H1 (cell line): ENCODE measurements at regions not wholly inside any gene's neighbourhood (a gene's known extent, or its start where the extent isn't known, plus 50 kb on each side); places are given as distances from the start of the nearest gene placed in this dataset.

Source experiments
- CTCF ChIA-PET: fragments of 300-600 bp; sonication (Branson Sonifier 250); formaldehyde crosslinking; loops from one replicate; lab custom pipeline; 2021; ENCODE audit not compliant: partially characterized antibody; lab: Charles Lee
- POLR2A ChIA-PET: fragments of 300-600 bp; sonication (Branson Sonifier 250); formaldehyde crosslinking; loops from one replicate; lab custom pipeline; 2021; ENCODE audit warnings: inconsistent platforms; ENCODE audit not compliant: partially characterized antibody; lab: Charles Lee
- DNase-seq, 2 experiments: peaks; one replicate each; pipeline versions ENCODE4 v3.0.0 to v3.0.0-alpha.2; 2010 to 2022; ENCODE audit warnings: low spot score in 2 of 2, low read depth in 1 of 2, mixed read lengths in 1 of 2
- FAIRE-seq: peaks from 2 replicates; lab custom pipeline; 2011; peaks lifted over from hg19 to GRCh38; lab: Jason Lieb, UNC
- H2AFZ ChIP-seq: 2 replicates; pipeline ENCODE4 v1.8.1; 2012; ENCODE audit warnings: low read length, inconsistent platforms
- H2AK5ac ChIP-seq: 2 replicates; pipeline ENCODE4 v1.6.1; 2013; ENCODE audit warnings: low read depth, low read length
- H2BK120ac ChIP-seq: replicated peaks from 2 replicates; pipeline ENCODE3; 2013; ENCODE audit warnings: low read depth, low read length, inconsistent platforms
- H2BK12ac ChIP-seq: 2 replicates; pipeline ENCODE4 v1.6.1; 2013; ENCODE audit warnings: low read depth, low read length
- H2BK15ac ChIP-seq: 2 replicates; pipeline ENCODE4 v1.6.1; 2013; ENCODE audit warnings: low read length
- H2BK20ac ChIP-seq: 2 replicates; pipeline ENCODE4 v1.6.1; 2013; ENCODE audit warnings: low read length
- H2BK5ac ChIP-seq: 2 replicates; pipeline ENCODE4 v1.6.1; 2013; ENCODE audit warnings: low read depth, low read length
- H3K14ac ChIP-seq: 2 replicates; pipeline ENCODE4 v1.6.1; 2013; ENCODE audit warnings: inconsistent platforms; ENCODE audit not compliant: insufficient read length
- H3K18ac ChIP-seq: 2 replicates; pipeline ENCODE4 v1.6.1; 2013; ENCODE audit warnings: low read length; ENCODE audit errors: extremely low read depth
- H3K23ac ChIP-seq: 2 replicates; pipeline ENCODE4 v1.6.1; 2013; ENCODE audit warnings: inconsistent platforms; ENCODE audit not compliant: insufficient read length
- H3K23me2 ChIP-seq: 2 replicates; pipeline ENCODE4 v1.6.1; 2013; ENCODE audit warnings: low read depth, low read length
- H3K27ac ChIP-seq: 2 replicates; pipeline ENCODE4 v1.6.1; 2011; ENCODE audit warnings: low read depth, low read length, inconsistent platforms
- H3K27me3 ChIP-seq, 4 experiments: replicated peaks in 1 of 4; 1 replicate in 1 of 4; 2 replicates in 3 of 4; pipeline versions ENCODE4 v1.6.1 to v1.8.1; 2011 to 2013; ENCODE audit warnings: low read length in 3 of 4, mild to moderate bottlenecking in 3 of 4, inconsistent platforms in 2 of 4, mixed read lengths in 2 of 4, moderate library complexity in 1 of 4; ENCODE audit not compliant: control insufficient read depth in 3 of 4, insufficient read depth in 3 of 4; ENCODE audit errors: extremely low read depth in 1 of 4
- H3K36me3 ChIP-seq, 4 experiments: 2 replicates each; pipeline versions ENCODE4 v1.6.1 to v1.8.1; 2011 to 2013; ENCODE audit warnings: mild to moderate bottlenecking in 4 of 4, low read length in 3 of 4, moderate library complexity in 2 of 4, control low read depth in 1 of 4, inconsistent platforms in 1 of 4; ENCODE audit not compliant: insufficient read depth in 4 of 4, control insufficient read depth in 2 of 4
- H3K4ac ChIP-seq: replicated peaks from 2 replicates; pipeline ENCODE3; 2013; ENCODE audit warnings: low read length, low read depth, mixed read lengths, inconsistent platforms; ENCODE audit not compliant: insufficient read length
- H3K4me1 ChIP-seq, 4 experiments: replicated peaks in 1 of 4; 1 replicate in 1 of 4; 2 replicates in 3 of 4; pipeline versions ENCODE4 v1.6.1 to v1.8.1; 2011 to 2013; ENCODE audit warnings: low read length in 3 of 4, inconsistent platforms in 2 of 4, mixed read lengths in 1 of 4; ENCODE audit not compliant: insufficient read depth in 4 of 4, control insufficient read depth in 3 of 4
- H3K4me2 ChIP-seq, 2 experiments: 2 replicates each; pipeline versions ENCODE4 v1.6.1 to v1.8.1; 2011 to 2013; ENCODE audit warnings: low read depth in 2 of 2, low read length in 2 of 2, control low read depth in 1 of 2, inconsistent platforms in 1 of 2, mild to moderate bottlenecking in 1 of 2; ENCODE audit not compliant: insufficient read depth in 1 of 2
- H3K4me3 ChIP-seq, 4 experiments: fragments of 200-600, 300-600 bp in 1 of 4; sonication (generic), shearing (Covaris generic), sonication (Bioruptor Twin) in 1 of 4; 2 replicates each; pipeline versions ENCODE4 v1.5.1 to v1.8.1; 2011 to 2016; ENCODE audit warnings: low read length in 4 of 4, low read depth in 3 of 4, control low read depth in 2 of 4, inconsistent platforms in 2 of 4, mild to moderate bottlenecking in 2 of 4, mixed read lengths in 1 of 4, moderate library complexity in 1 of 4; ENCODE audit not compliant: insufficient read depth in 2 of 4; ENCODE audit errors: extremely low read depth in 1 of 4
- H3K56ac ChIP-seq: replicated peaks from 2 replicates; pipeline ENCODE3; 2013; ENCODE audit warnings: low read depth, mild to moderate bottlenecking, mixed read lengths, low read length, inconsistent platforms; ENCODE audit not compliant: insufficient read length
- H3K79me1 ChIP-seq: 2 replicates; pipeline ENCODE4 v1.6.1; 2013; ENCODE audit warnings: low read depth, low read length, control low read depth
- H3K79me2 ChIP-seq, 2 experiments: 2 replicates each; pipeline versions ENCODE4 v1.6.1 to v1.8.1; 2012 to 2013; ENCODE audit warnings: low read length in 2 of 2, mild to moderate bottlenecking in 2 of 2, inconsistent platforms in 1 of 2; ENCODE audit not compliant: insufficient read depth in 2 of 2, control insufficient read depth in 1 of 2
- H3K9ac ChIP-seq, 4 experiments: replicated peaks in 1 of 4; 1 replicate in 1 of 4; 2 replicates in 3 of 4; pipeline versions ENCODE4 v1.6.1 to v1.8.1; 2011 to 2013; ENCODE audit warnings: low read depth in 3 of 4, low read length in 3 of 4, control low read depth in 2 of 4, mild to moderate bottlenecking in 2 of 4, moderate library complexity in 2 of 4, inconsistent platforms in 1 of 4; ENCODE audit errors: extremely low read depth in 1 of 4
- H3K9me3 ChIP-seq, 2 experiments: 2 replicates each; pipeline versions ENCODE4 v1.6.1 to v1.8.1; 2012 to 2013; ENCODE audit warnings: mild to moderate bottlenecking in 2 of 2, moderate library complexity in 2 of 2, control low read depth in 1 of 2, inconsistent platforms in 1 of 2, low read depth in 1 of 2, low read length in 1 of 2, mixed read lengths in 1 of 2; ENCODE audit not compliant: insufficient read depth in 2 of 2
- H4K20me1 ChIP-seq, 2 experiments: replicated peaks in 1 of 2; 2 replicates each; pipeline versions ENCODE3 to v1.8.1; 2011 to 2013; ENCODE audit warnings: inconsistent platforms in 2 of 2, low read length in 2 of 2, mild to moderate bottlenecking in 1 of 2; ENCODE audit not compliant: insufficient read depth in 2 of 2, control insufficient read depth in 1 of 2
- H4K5ac ChIP-seq: 2 replicates; pipeline ENCODE4 v1.6.1; 2013; ENCODE audit warnings: low read length, low read depth, mixed read lengths, inconsistent platforms; ENCODE audit not compliant: insufficient read length
- H4K8ac ChIP-seq: 2 replicates; pipeline ENCODE4 v1.8.0; 2013; ENCODE audit warnings: mild to moderate bottlenecking, moderate library complexity, low read length, inconsistent platforms; ENCODE audit not compliant: insufficient read depth; ENCODE audit errors: extremely low read depth
- H4K91ac ChIP-seq: replicated peaks from 2 replicates; pipeline ENCODE3; 2013; ENCODE audit warnings: low read length, mixed read lengths, inconsistent platforms; ENCODE audit not compliant: insufficient read length
- CHD2 ChIP-seq: IDR thresholded peaks from 2 replicates; pipeline ENCODE4 v1.6.1; 2012; ENCODE audit warnings: low read length, improper control_type of control experiment
- KDM1A ChIP-seq: fragments of 200-600, 300-600 bp; sonication (generic); IDR thresholded peaks from 2 replicates; pipeline ENCODE4 v1.7.1; 2016; ENCODE audit warnings: mild to moderate bottlenecking, low read length, borderline replicate concordance
- MAX ChIP-seq: IDR thresholded peaks from 2 replicates; pipeline ENCODE4 v1.6.1; 2012; ENCODE audit warnings: inconsistent platforms
- RBBP5 ChIP-seq: IDR thresholded peaks from 2 replicates; pipeline ENCODE4 v1.7.1; 2012; ENCODE audit warnings: low read depth, mild to moderate bottlenecking, inconsistent platforms, low read length, moderate library complexity, borderline replicate concordance
- RXRA ChIP-seq: IDR thresholded peaks from 2 replicates; pipeline ENCODE4 v1.6.1; 2011; ENCODE audit warnings: low read depth, mild to moderate bottlenecking, low read length, moderate library complexity; ENCODE audit not compliant: insufficient read depth
- SP4 ChIP-seq: IDR thresholded peaks from 2 replicates; pipeline ENCODE4 v1.6.1; 2012; ENCODE audit warnings: low read length, inconsistent platforms
- ZNF274 ChIP-seq: IDR thresholded peaks from 2 replicates; pipeline ENCODE4 v1.7.0; 2012; ENCODE audit warnings: low read length, borderline replicate concordance; ENCODE audit errors: extremely low read depth
- WGBS, 2 experiments: shearing (Covaris generic) in 1 of 2; methylation state at CpG; one replicate each; pipeline versions ENCODE4 v1.1.6 to v1.1.7; 2013 to 2015; ENCODE audit warnings: low lambda C conversion rate in 2 of 2, mixed read lengths in 2 of 2, inconsistent platforms in 1 of 2, low coverage in 1 of 2, missing lambda C conversion rate in 1 of 2; ENCODE audit not compliant: insufficient replicate concordance in 2 of 2, insufficient coverage in 1 of 2, insufficient read length in 1 of 2; ENCODE audit errors: extremely low coverage in 1 of 2, missing lambda C conversion rate in 1 of 2; 5-methylcytosine and 5-hydroxymethylcytosine counted together

GRCh38 chr1:30089024-30089430 lies 634.4 kb downstream of the MATN1 start:
- Histone ChIP-seq H3K9ac (no peak overlapping the region), H4K20me1 (no peaks in the 10 kb centered on the region), H2BK15ac (no peak overlapping the region), H3K14ac (no peak overlapping the region), H3K79me1 (no peaks in the 10 kb centered on the region), H3K56ac (no peak overlapping the region), H3K4me3 (no peak overlapping the region), H3K18ac (no peak overlapping the region), H3K79me2 (no peaks in the 10 kb centered on the region), H2BK5ac (no peak overlapping the region), H3K9me3 (no peaks in the 10 kb centered on the region), H3K27me3 (no peaks in the 10 kb centered on the region), H4K5ac (no peak overlapping the region), H2BK12ac (no peak overlapping the region), H3K36me3 (no peaks in the 10 kb centered on the region), H4K91ac (no peak overlapping the region), H2BK20ac (no peak overlapping the region), H3K27ac (no peak overlapping the region), H2BK120ac (no peak overlapping the region), H3K23ac (no peak overlapping the region), H3K4me1 (peaks cover 0 to 3% (median 0%) of the 10 kb centered on the region in 4 experiments; a peak in 2 of 7 replicates), H3K4me2 (no peak overlapping the region), H3K23me2 (no peaks in the 10 kb centered on the region; the same call in 1 of the 2 replicates), H2AK5ac (no peak overlapping the region), H2AFZ (no peak overlapping the region), H3K4ac (no peak overlapping the region), H4K8ac (no peak overlapping the region)
- CTCF ChIA-PET: interaction anchor here (0.8 to 3.2 kb wide), 14 partner anchors 19 to 619 kb away, joined by 3 to 21 read pairs (median 3); no protein-coding TSS in a partner anchor
- 92% methylated on average over 11 of the region's 11 CpGs; no CpG with 5 or more reads in 1 of the 2 experiments for WGBS, 2 experiments
- DNase-seq (no peak), FAIRE-seq (no peak)
- POLR2A ChIA-PET: no interaction called here
- TF ChIP-seq MAX (no peak), CHD2 (no peak), ZNF274 (no peak), RXRA (no peak), KDM1A (no peak), RBBP5 (no peak), SP4 (no peak)
